Suppressor macrophage treated with lipopolysaccharide for 1 hour (primary cell): ENCODE measurements at regions not wholly inside any gene's neighbourhood (a gene's known extent, or its start where the extent isn't known, plus 50 kb on each side); places are given as distances from the start of the nearest gene placed in this dataset.
"Not testable (repeated sequence)": the region's sequence is repeated elsewhere in the genome, so short reads cannot be mapped to it uniquely, and the experiment has no call there.

Experiments
- DNase-seq, 3 donors: peaks; one replicate each; pipeline ENCODE4 v3.0.0-alpha.2; 2020 to 2022

DNA sequence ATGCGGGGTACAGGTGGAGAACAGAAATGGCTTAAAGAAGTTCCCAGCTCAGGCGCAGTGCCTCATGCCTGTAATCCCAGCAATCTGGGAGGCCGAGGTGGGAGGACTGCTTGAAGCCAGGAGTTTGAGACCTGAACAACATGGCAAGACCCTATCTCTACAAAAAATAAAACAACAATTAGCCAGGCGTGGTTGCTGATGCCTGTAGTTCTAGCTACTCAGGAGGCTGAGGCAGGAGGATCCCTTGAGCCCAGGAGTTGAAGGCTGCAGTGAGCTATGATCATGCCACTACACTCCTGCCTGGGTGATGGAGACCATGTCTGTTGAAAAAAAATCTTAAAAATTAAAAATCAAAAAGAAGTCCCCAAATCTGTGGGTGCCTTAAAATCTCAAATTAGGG is 228.3 kb upstream of the WSB1 start:
- no peak for DNase-seq

GRCh38 chr17:27066315-27066714 is 227.6 kb upstream of the WSB1 start:
- DNase-seq, result no peak

DNA sequence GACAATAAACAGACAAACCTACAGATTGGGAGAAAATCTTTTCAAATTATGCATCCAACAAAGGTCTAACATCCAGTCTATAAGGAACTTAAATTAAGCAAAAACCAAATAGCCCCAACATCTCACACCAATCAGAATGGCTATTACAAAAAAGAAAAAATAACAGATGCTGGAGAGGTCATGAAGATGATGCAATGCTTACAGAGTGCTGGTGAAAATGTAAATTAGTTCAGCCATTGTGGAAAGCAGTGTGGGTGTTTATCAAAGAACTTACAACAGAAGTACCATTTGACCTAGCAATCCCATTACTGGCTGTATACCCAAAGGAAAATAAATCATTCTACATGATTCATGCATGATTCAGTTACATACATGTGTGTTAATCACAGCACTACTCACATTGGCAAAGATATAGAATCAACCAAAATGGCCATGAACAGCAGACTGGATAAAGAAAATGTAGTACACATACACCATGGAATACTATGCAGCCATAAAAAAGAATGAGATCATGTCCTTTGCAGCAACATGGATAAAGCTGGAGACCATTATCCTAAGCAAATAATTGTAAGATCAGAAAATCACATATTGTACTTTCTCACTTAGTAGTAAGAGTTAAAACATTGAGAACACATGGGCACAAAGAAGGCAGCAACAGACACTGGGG is 223.9 kb upstream of the WSB1 start:
- DNase-seq, result no peak

DNA sequence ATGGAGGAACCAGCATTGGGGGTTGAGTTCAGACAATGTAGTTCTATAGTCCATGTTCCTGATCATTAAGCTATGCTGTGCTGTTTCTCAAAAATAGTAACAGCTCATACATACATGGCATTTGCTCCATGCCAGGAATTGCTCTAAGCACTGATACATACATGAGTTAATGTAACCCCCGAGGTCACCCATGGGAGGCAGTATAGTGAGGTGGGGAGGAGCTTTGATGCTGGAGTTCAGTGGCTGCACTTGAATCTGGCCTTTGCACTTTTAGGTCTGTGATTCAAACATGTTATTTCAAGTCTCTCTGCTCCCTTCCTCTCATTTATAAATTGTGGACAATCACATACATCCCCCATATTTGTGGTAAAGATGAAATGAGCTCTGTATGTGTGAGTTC is 223.1 kb upstream of the WSB1 start:
- DNase-seq, result no peak

DNA sequence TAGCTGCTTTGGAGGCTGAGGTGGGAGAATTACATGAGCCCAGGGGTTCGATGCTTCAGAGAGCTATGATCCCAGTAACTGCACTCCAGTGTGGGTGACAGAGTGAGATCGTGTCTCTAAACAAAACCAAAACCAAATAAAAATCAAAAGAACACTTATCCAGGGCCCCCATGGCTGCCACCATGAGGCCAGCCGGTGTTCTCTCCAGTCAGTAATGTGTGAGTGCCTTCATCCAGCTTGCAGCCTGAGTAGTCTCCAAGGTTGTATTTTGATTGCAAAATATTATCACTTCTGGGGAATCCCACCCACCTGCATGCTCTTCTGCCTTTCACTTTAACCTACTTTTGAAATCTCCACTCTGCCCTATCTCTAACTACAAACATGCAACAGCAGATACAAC is 221.0 kb upstream of the WSB1 start:
- DNase-seq, result no peak

DNA sequence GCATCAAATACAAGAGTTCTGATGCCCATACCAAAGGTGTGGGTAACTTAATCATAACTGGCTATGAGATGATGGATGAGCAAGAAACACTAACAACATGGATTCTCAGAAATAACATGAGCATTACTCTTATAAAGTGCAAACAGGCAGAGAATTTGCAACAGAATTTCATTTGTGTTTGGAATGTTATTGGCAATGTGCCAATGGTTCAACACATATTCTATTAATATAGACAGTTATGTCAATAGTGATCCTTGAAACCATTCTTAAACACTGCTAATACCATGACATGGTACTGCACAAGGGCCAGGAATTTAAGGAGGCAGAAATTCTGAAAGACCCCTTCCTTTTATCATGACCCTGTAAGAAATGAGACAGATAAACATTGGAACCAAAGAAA is 217.1 kb upstream of the WSB1 start:
- no peak for DNase-seq

- DNase-seq, result no peak
Measured at GRCh38 chr17:27078296-27078695, 215.6 kb upstream of the WSB1 start.

GRCh38 chr17:27079660-27080059 is 214.3 kb upstream of the WSB1 start:
- DNase-seq, result no peak

DNA sequence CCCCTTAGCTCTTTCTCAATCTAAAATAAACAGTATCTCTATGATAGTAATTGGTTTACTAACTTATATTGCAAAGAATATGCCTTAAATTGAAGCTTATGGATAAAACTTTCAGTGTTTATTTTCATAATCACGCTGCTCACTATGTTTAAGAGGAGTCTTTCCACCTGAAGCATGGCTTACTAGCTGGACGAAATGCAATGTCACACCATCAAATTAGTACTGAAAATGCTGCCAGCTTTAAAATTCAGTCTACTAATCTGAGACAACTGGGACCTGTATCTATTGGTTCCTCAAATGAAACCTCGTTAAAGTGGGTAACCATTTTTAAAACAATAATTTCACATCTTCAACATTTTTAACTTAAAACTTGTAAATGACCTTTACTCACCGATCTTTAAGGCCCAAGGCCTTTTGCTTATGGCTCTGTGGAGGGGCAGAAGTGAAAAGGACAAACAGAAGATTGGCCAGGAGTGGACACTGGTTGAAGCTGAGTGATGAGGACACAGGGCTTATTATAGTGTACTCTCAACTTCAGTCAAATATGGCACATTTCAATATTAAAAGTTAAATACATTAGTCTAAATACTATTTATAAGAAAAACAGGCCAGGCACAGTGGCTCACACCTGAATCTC is 212.8 kb upstream of the WSB1 start:
- no peak for DNase-seq

- DNase-seq, result no peak
Measured at GRCh38 chr17:27082023-27082774, 211.7 kb upstream of the WSB1 start.

- DNase-seq, result no peak
Measured at GRCh38 chr17:27082775-27083154, 211.1 kb upstream of the WSB1 start.

DNA sequence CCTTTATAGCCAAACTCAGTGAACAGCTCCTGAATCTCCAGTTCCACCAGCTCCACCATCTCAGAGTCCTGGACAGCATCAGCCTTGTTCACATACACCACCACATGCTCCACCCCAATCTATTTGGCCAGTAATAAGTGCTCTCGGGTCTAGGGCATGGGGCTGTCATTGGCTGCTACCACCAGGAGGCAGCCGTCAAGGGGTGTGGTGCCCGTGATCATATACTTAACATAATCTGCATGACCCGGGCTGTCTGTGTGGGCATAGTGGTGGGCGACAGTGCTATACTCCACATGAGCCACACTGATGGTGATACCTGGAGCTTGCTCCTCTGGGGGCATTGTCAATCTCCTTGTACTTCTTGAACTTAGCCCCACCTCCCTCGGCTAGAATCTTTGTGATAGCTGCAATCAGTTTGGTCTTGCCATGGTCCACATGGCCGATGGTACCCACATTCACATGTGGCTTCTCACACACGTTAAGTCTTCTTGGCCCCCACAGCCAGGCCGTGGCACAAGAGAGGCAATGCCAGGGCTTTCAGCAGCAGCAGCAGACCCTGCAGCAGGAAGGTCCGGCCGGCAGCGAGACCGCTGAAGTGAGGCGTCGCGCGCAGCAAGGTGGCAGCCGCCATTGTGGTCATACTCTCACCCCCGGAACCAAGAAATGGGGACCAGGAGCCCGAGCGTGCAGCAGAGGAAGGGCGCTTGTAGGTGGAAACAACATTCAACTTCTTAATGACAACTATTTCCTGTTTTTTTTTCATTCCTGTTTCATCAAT is 210.3 kb upstream of the WSB1 start:
- no peak for DNase-seq

- DNase-seq, result no peak
Measured at GRCh38 chr17:27085517-27085916, 208.4 kb upstream of the WSB1 start.

DNA sequence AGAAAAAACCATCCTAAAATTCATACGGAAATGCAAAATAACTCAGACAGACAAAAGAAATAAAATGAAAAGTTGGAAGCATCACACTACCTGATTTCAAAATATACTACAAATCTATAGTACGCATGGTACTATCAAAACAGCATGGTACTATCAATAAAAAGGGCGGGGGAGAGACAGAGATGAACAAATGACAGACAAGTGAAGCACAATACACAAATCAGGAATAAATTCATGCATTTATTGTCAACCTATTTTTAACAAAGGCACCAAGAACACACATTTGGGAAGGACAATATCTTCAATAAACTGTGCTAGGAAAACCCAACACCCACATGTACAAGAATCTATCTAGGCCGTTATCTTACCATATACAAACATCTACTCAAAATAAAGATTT is 207.4 kb upstream of the WSB1 start:
- DNase-seq, result no peak

DNA sequence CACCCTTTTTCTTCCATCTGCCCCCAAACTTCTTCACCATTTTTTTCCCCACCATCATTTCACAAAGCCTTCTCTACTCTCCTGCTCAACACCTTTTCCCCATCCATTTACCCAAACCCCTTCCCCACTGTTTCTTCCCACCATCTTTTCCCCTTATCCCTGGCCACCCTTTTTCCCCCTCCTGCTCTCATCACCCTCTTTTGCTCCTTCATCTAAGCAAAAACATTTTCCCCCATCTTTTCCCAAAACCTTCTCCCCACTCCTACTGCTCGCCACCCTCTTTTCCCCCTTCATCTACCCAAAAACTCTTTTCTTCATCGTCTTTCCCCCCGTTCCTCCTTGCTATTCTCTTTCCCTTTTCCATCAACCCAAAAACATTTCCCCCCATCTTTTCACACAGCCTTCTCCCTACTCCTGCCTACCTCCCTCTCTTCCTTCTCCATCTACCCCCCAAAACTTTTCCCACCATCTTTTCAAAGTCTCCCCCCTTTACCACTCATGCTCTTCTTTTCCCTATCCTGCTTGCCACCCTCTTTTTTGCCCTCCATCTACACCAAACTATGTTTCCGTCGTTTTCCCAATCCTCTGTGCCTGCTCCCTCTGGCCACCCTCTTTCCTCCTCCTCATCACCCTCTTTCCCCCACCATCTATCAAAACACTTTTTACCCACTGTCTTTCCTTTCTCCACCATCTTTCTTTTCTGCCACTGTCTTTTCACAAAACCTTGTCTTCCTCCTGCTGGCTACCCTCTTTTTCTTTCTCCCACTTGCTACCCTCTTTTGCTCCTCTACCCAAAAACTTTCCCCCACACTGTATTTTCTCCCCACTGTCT is 205.8 kb upstream of the WSB1 start:
- no peak for DNase-seq

DNA sequence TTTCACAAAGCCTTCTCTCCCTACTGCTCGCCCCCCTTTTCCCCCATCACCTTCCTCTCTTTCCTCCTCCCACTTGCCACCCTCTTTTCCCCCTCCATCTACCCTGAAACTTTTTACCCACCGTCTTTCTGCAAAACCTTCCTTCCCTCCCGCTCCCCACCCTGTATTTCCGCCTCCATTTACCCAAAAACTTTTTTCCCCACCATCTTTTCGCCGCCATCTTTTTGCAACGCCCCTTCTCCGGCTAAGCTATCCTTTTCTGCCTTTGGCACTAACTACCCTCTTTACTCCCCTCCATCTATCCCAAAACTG is 205.2 kb upstream of the WSB1 start:
- DNase-seq, result no peak

GRCh38 chr17:27089079-27089928 is 204.6 kb upstream of the WSB1 start:
- DNase-seq, result not testable (repeated sequence)

DNA sequence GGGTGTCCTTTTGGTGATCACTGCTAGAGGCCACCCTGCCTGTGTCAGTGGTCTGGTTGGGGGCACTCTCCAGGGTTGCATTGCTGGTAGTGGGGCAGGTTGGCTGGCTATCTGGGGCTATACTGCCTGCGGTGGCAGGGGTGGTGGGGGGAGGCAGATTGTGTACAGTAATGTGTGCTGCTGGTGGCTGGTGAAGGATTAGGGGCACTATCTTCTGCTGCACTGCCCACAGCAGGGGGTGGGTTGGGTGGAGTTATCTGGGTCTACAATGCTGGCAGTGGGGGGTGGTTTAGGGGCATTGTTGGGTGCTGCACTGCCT is 204.0 kb upstream of the WSB1 start:
- no peak for DNase-seq

- DNase-seq, result not testable (repeated sequence)
Measured at GRCh38 chr17:27090450-27091042, 203.4 kb upstream of the WSB1 start.

DNA sequence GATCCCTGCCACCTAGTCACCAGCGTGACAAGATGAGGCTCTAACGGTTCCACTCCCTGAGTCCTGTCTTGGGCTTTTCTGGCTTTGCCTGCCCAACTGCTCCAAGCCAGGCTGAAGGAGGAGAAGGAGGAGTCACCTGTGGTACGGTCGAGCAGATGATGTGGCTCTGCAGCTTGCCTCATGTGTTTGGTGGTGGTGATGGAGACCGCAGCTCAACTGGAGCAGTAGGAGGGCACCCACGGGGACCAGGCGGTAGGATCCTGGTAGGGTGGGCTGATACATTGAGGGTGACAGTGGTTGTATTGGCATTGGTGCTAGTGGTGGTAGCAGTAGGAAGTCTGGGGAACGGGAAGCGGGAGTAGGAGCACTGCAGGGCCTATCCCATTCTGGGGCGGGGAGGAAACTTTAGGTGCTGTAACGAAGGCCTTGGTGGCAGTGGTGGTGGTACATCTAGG is 202.8 kb upstream of the WSB1 start:
- DNase-seq, result no peak

DNA sequence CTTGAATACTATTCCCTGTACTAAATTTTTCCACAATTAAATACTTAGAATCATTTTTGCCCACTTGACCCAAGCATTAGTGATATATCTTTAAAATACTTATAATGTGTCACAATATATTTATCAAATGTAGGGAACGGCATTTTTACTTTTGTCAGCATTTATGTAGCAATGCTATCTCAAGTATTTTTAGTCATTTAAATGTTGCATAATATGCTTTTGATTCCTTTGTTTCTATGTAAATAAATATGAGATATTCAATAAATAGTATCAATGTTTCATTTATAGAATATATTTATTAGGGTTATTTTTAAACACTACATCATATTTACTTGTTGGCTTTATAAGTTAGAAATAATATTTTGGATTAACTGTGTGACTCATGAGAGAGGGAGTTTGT is 199.7 kb upstream of the WSB1 start:
- DNase-seq, result not testable (repeated sequence)
